IPS-20b (cell line): ENCODE measurements at regions not wholly inside any gene's neighbourhood (a gene's known extent, or its start where the extent isn't known, plus 50 kb on each side); places are given as distances from the start of the nearest gene placed in this dataset.

Source experiments
- H3K27ac ChIP-seq: one replicate; pipeline ENCODE4 v1.5.1; 2013; ENCODE audit warnings: low read length
- H3K27me3 ChIP-seq: 2 replicates; pipeline ENCODE4 v1.6.1; 2013; ENCODE audit warnings: mild to moderate bottlenecking, low read length, inconsistent platforms; ENCODE audit not compliant: insufficient read depth
- H3K36me3 ChIP-seq: 2 replicates; pipeline ENCODE4 v1.6.1; 2013; ENCODE audit warnings: low read depth, mild to moderate bottlenecking, inconsistent platforms, low read length, moderate library complexity; ENCODE audit not compliant: insufficient read depth
- H3K4me1 ChIP-seq: 2 replicates; pipeline ENCODE4 v1.6.1; 2013; ENCODE audit warnings: mild to moderate bottlenecking, control low read depth, inconsistent platforms, low read length, moderate library complexity; ENCODE audit not compliant: insufficient read depth
- H3K4me3 ChIP-seq: 2 replicates; pipeline ENCODE4 v1.5.1; 2013; ENCODE audit warnings: mild to moderate bottlenecking, low read length, inconsistent platforms
- H3K9ac ChIP-seq: 2 replicates; pipeline ENCODE4 v1.6.1; 2013; ENCODE audit warnings: low read depth, mild to moderate bottlenecking, inconsistent platforms, low read length, moderate library complexity
- H3K9me3 ChIP-seq: 2 replicates; pipeline ENCODE4 v1.6.1; 2013; ENCODE audit warnings: mild to moderate bottlenecking, low read depth, low read length, inconsistent platforms; ENCODE audit not compliant: insufficient read depth

- Histone ChIP-seq H3K4me1 (peaks cover 2% of the 10 kb centered on the region; the same call in 1 of the 2 replicates), H3K36me3 (no peaks in the 10 kb centered on the region), H3K9ac (no peak overlapping the region), H3K27ac (no peak overlapping the region), H3K9me3 (no peaks in the 10 kb centered on the region), H3K27me3 (peaks cover 25% of the 10 kb centered on the region), H3K4me3 (no peak overlapping the region)
Measured at GRCh38 chr6:40753675-40754448, 166.7 kb upstream of the LRFN2 start.

- no peaks in the 10 kb centered on the region for H3K9me3 ChIP-seq
- H3K9ac ChIP-seq: no peak overlapping the region
- H3K4me3 ChIP-seq: no peak overlapping the region
- H3K4me1 ChIP-seq: peaks cover 2% of the 10 kb centered on the region; the same call in 1 of the 2 replicates
- H3K27me3 ChIP-seq: peaks cover 25% of the 10 kb centered on the region
- no peak overlapping the region for H3K27ac ChIP-seq
- no peaks in the 10 kb centered on the region for H3K36me3 ChIP-seq
Measured at GRCh38 chr6:40753048-40753447, 165.9 kb upstream of the LRFN2 start.

- Histone ChIP-seq H3K4me3 (no peak overlapping the region), H3K27ac (no peak overlapping the region), H3K9ac (no peak overlapping the region), H3K9me3 (no peaks in the 10 kb centered on the region), H3K4me1 (no peaks in the 10 kb centered on the region), H3K27me3 (peaks cover under 1% of the 10 kb centered on the region; the same call in 1 of the 2 replicates), H3K36me3 (no peaks in the 10 kb centered on the region)
Measured at GRCh38 chr6:40744835-40745234, 157.7 kb upstream of the LRFN2 start.

- H3K4me3 ChIP-seq: no peak overlapping the region
- no peaks in the 10 kb centered on the region for H3K27me3 ChIP-seq
- no peaks in the 10 kb centered on the region for H3K36me3 ChIP-seq
- H3K9me3 ChIP-seq: no peaks in the 10 kb centered on the region
- H3K9ac ChIP-seq: no peak overlapping the region
- H3K4me1 ChIP-seq: no peaks in the 10 kb centered on the region
- no peak overlapping the region for H3K27ac ChIP-seq
Measured at GRCh38 chr6:40743690-40744446, 156.7 kb upstream of the LRFN2 start.

GRCh38 chr6:40743226-40743625 lies 156.1 kb upstream of the LRFN2 start:
- Histone ChIP-seq H3K9me3 (no peaks in the 10 kb centered on the region), H3K27me3 (no peaks in the 10 kb centered on the region), H3K4me3 (no peak overlapping the region), H3K4me1 (no peaks in the 10 kb centered on the region), H3K27ac (no peak overlapping the region), H3K9ac (no peak overlapping the region), H3K36me3 (no peaks in the 10 kb centered on the region)

- Histone ChIP-seq H3K27me3 (no peaks in the 10 kb centered on the region), H3K36me3 (no peaks in the 10 kb centered on the region), H3K27ac (no peak overlapping the region), H3K4me1 (no peaks in the 10 kb centered on the region), H3K9ac (no peak overlapping the region), H3K9me3 (no peaks in the 10 kb centered on the region), H3K4me3 (no peak overlapping the region)
Measured at GRCh38 chr6:40740518-40740917, 153.4 kb upstream of the LRFN2 start.

- no peaks in the 10 kb centered on the region for H3K9me3 ChIP-seq
- no peak overlapping the region for H3K27ac ChIP-seq
- no peaks in the 10 kb centered on the region for H3K36me3 ChIP-seq
- H3K4me1 ChIP-seq: no peaks in the 10 kb centered on the region
- H3K4me3 ChIP-seq: no peak overlapping the region
- no peaks in the 10 kb centered on the region for H3K27me3 ChIP-seq
- no peak overlapping the region for H3K9ac ChIP-seq
Measured at GRCh38 chr6:40738551-40739193, 151.5 kb upstream of the LRFN2 start.

GRCh38 chr6:40735521-40735920 lies 148.4 kb upstream of the LRFN2 start:
- no peaks in the 10 kb centered on the region for H3K36me3 ChIP-seq
- no peak overlapping the region for H3K27ac ChIP-seq
- H3K4me3 ChIP-seq: no peak overlapping the region
- no peak overlapping the region for H3K9ac ChIP-seq
- peaks cover 4% of the 10 kb centered on the region; the same call in 1 of the 2 replicates for H3K4me1 ChIP-seq
- no peaks in the 10 kb centered on the region for H3K27me3 ChIP-seq
- H3K9me3 ChIP-seq: no peaks in the 10 kb centered on the region

- Histone ChIP-seq H3K27me3 (no peaks in the 10 kb centered on the region), H3K27ac (no peak overlapping the region), H3K4me3 (no peak overlapping the region), H3K36me3 (no peaks in the 10 kb centered on the region), H3K9ac (no peak overlapping the region), H3K4me1 (peaks cover 8% of the 10 kb centered on the region; the same call in 1 of the 2 replicates), H3K9me3 (no peaks in the 10 kb centered on the region)
Measured at GRCh38 chr6:40735121-40735520, 148.0 kb upstream of the LRFN2 start.

GRCh38 chr6:40734607-40735006 lies 147.4 kb upstream of the LRFN2 start:
- Histone ChIP-seq H3K27ac (no peak overlapping the region), H3K27me3 (no peaks in the 10 kb centered on the region), H3K9ac (no peak overlapping the region), H3K4me3 (no peak overlapping the region), H3K4me1 (peaks cover 9% of the 10 kb centered on the region; the same call in 1 of the 2 replicates), H3K36me3 (no peaks in the 10 kb centered on the region), H3K9me3 (no peaks in the 10 kb centered on the region)

- H3K27me3 ChIP-seq: no peaks in the 10 kb centered on the region
- H3K4me1 ChIP-seq: peaks cover 9% of the 10 kb centered on the region; the same call in 1 of the 2 replicates
- H3K9me3 ChIP-seq: no peaks in the 10 kb centered on the region
- H3K27ac ChIP-seq: no peak overlapping the region
- no peak overlapping the region for H3K4me3 ChIP-seq
- H3K36me3 ChIP-seq: no peaks in the 10 kb centered on the region
- no peak overlapping the region for H3K9ac ChIP-seq
Measured at GRCh38 chr6:40733770-40734396, 146.7 kb upstream of the LRFN2 start.
